Cerebellar nuclear complex (tissue), 1 donor: ENCODE measurements at regions not wholly inside any gene's neighbourhood (a gene's known extent, or its start where the extent isn't known, plus 50 kb on each side); places are given as distances from the start of the nearest gene placed in this dataset.
A peak's percentile ranks its signal among the peaks of the same experiment; 100 is the strongest.

Experiments used
- DNase-seq, 2 experiments: peaks; one replicate each; lab custom pipeline; 2025; lab: John Stamatoyannopoulos, UW

DNA sequence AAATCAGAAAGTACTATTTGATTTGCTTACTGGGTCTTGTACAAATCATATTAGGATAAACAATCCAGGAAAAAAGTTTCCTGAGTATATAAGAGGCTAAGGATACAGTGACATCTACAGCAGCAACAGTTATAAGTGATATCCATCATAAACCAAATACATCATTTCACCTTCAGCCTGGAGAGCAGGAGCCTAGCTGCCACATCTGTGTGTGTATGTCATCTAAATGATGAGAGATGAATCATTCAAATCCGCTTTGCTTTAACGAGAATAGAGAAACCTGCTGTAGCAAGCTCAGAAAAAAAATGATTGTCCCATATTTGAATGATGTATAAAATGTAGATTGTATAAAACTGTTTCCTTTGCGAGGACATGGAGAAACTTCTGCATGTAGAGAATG lies 841.4 kb downstream of the SI start:
- DNase-seq = no peak

- no peak for DNase-seq
Measured at GRCh38 chr3:164235289-164236028, 842.8 kb downstream of the SI start.

DNA sequence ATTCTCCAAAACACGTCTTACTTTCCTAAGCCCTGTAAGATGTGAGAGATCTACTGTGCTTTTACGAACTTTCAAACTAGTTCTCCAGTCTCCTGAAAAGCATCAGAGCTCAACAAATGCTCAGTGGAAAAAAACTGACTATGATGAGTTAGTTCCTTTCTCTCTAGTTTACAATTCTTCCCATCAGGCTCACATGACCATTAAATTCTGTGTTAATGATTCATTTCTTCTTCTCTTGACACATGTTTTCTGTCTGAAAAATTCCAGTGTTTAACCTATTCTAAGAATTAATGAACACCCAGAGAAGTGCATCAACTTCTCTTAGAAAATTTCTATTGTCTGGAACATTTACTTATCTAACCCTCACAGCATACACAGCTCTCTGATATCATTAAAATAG lies 844.3 kb downstream of the SI start:
- no peak for DNase-seq

GRCh38 chr3:164231718-164232117 lies 846.6 kb downstream of the SI start:
- DNase-seq = no peak

- DNase-seq = no peak
Measured at GRCh38 chr3:164230385-164231094, 847.8 kb downstream of the SI start.

- no peak for DNase-seq
Measured at GRCh38 chr3:164224126-164224525, 854.2 kb downstream of the SI start.

- DNase-seq = peak in 1 of 2 experiments; percentile 5
Measured at GRCh38 chr3:164222197-164222596, 856.1 kb downstream of the SI start.

DNA sequence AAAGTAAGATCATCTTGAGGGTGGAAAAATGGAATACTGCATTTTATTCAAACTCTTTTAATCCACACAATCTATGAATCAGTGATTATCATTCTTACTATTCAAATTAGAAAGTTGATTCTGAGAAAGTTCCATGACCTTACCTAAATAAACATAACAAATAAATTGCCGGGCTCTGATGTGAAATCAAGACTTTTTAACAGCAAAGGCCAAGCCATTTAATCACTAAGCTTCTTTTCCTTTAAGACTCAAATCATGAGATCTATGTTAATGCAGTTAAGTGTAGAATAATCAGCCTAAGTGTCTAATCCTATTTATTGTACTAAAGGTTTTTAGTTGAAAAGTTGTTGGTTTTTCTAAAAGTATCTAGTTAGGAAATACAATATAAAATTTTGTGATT lies 857.0 kb downstream of the SI start:
- no peak for DNase-seq

GRCh38 chr3:164209363-164209762 lies 868.9 kb downstream of the SI start:
- DNase-seq = no peak

DNA sequence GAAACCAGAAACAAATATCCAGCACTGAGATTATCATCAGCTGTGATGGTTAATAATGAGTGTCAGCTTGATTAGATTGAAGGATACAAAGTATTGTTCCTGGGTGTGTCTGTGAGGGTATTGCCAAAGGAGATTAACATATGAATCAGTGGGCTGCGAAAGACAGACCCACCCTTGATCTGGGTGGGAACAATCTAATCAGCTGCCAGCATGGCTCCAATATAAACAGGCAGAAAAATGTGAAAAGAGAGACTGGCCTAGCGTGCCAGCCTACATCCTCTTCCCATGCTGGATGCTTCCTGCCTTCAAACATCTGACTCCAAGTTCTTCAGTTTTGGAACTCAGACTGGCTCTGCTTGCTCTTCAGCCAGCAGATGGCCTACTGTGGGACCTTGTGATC lies 869.5 kb downstream of the SI start:
- DNase-seq = no peak

DNA sequence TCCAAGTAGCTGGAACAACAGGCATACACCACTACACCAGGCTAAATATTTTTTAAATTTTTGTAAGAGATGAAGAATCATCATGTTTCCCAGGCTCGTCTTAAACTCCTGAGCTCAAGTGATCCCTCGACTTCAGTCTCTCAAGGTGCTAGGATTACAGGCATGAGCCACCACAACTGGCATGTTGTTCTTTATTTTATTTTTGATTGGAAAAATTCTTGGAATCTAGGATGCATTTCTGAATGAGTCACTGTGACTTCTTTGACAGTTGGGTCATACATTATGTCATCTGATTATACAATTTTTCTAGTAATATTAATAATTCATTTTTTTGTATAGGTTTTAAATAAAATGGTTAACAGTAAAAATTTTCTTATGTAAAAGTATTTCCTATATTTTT lies 870.2 kb downstream of the SI start:
- DNase-seq = no peak

- no peak for DNase-seq
Measured at GRCh38 chr3:164200053-164200823, 878.1 kb downstream of the SI start.

- no peak for DNase-seq
Measured at GRCh38 chr3:164196477-164196876, 881.8 kb downstream of the SI start.

DNA sequence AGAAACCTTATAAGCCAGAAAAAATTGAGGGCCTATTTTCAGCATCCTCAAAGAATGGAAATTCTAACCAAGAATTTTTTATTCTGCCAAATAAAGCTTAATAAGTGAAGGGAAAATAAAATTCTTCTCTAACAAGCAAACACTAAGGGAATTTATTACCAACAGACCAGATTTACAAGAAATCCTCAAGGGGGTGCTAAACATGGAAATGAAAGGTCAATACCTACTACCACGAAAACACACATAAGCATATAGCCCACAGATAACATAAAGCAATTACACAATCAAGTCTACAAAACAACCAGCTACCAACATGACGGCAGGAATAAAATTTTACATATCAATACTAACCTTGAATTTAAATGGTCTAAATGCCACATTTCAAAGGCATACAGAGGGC lies 883.5 kb downstream of the SI start:
- DNase-seq = no peak

DNA sequence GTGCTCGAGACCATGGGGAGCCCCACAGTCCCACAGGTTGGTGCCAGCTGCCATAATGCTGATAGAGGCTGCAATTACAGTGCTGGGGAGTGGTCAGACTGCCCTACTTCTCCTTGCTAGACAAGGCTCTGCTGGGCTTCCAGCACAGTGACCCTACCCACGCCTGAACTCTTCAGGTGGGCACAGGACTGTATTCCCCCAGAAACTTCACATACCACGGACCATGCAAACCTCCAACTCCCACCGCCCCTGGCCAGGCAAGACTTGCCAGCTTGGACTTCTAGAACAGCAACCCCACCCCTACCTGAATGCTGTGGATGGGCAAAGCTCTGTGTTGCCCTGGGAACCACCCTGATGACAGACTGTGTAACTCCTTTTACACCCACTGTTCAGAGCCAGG lies 885.3 kb downstream of the SI start:
- DNase-seq = no peak

DNA sequence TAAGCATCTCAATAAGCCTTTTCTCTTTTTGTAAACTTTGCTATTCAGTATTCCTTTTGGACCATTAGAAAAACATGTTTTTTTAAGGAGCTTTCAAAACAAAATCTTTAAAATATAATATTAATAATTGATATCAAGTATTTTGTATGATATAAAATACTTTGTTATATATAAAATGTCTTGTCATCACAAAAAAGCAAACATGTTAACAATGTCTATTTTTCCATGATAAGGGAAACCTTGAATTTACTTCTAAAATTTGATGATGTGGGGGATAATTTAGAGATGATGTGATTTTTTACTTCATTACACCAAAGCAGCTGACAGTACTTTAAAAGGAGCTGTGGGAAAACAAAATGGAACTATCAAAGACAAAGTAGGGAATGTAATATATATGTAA lies 887.7 kb downstream of the SI start:
- no peak for DNase-seq

DNA sequence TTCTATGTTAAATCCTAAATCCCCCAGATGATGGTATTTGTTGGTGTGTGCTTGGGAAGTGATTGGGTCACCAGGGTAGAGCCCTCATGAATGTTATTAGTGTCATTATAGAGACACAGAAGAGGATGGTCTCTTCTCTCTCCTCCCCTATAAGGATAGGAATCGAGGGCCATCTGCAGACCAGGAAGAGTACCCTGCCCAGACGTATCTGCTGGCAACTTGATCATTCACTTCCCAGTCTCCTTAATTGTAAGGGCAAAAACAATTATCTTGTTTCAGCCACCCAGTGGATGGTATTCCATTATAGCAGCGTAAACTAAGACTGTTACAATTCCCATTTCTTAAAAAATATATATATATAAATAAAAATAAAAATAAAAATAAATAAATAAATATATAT lies 892.2 kb downstream of the SI start:
- no peak for DNase-seq

DNA sequence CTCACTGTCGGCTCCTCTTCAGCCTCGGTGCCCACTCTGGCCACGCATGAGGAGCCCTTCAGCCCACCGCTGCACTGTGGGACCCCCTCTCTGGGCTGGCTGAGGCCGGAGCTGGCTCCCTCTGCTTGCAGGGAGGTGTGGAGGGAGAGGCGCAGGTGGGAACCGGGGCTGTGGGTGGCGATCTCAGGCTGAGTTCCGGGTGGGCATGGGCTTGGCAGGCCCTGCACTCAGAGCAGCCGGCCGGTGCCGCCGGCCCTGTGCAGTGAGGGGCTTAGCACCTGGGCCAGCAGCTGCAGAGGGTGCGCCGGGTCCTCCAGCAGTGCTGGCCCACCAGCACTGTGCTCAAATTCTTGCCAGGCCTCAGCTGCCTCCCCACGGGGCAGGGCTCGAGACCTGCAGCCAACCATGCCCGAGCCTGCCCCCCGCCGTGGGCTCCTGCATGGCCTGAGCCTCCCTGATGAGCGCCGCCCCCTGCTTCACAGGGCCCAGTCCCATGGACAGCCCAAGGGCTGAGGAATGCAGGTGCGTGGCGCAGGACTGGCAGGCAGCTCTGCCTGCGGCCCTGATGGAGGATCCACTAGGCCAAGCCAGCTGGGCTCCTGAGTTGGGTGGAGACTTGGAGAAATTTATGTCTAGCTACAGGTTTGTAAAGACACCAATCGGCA lies 899.1 kb downstream of the SI start:
- no peak for DNase-seq

DNA sequence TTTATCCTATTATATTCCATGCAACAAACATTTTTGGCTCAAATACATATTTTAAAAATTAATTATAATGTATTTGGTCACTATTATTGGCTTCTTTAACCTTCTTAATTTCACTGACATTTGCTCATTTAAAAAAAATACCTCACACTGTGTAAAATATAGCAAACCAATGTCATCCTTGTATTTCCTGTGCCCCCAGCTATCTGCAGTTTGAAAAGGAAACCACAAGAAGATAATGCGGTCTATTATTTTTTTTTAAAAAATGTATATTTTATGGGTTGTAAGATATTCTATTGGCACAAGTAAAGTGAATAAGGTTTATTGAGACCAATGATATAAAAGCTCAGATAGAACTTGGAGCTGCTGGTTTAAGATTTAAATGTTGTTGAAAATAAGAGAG lies 904.2 kb downstream of the SI start:
- no peak for DNase-seq

DNA sequence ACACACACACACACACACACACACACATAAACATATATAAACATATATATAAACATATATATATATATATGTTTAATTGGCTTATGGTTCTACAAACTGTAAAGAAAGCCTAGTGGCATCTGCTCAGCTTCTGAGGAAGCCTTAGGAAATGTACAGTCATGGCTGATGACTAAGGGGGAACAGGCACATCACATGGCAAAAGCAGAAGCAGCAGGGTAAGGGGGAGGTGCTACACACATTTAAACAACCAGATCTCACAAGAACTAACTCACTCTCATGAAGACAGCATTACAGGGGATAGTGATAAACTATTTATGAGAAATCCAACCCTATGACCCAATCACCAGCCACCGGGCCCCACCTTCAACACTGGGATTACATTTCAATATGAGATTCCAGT lies 922.9 kb downstream of the SI start:
- no peak for DNase-seq

GRCh38 chr3:164144824-164145223 lies 933.5 kb downstream of the SI start:
- no peak for DNase-seq

DNA sequence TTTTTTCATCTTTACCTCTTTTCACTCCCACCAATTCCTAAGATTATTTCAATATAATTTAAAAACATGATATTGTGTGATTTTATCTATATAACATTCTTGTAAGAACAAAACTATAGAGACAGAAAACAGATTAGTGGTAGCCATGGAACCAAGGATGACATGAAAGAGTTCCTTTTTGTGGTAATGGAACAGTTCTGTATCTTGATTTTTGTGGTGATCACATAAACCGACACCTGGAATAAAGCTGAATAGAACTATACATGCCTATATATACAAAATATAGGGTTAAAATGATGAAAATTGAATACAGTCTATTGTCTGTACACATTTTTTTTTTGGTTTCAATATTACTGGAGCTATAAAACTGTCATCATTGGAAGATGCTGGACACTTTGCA lies 945.4 kb downstream of the SI start:
- no peak for DNase-seq
